HG03457 (cell line): ENCODE measurements at regions not wholly inside any gene's neighbourhood (a gene's known extent, or its start where the extent isn't known, plus 50 kb on each side); places are given as distances from the start of the nearest gene placed in this dataset.

Experiments used
- ATAC-seq: cut with Tn5 transposase; IDR thresholded peaks from one replicate; pipeline ENCODE4 v1.9.1; 2021; ENCODE audit warnings: moderate number of reproducible peaks; ENCODE audit not compliant: unreplicated experiment

DNA sequence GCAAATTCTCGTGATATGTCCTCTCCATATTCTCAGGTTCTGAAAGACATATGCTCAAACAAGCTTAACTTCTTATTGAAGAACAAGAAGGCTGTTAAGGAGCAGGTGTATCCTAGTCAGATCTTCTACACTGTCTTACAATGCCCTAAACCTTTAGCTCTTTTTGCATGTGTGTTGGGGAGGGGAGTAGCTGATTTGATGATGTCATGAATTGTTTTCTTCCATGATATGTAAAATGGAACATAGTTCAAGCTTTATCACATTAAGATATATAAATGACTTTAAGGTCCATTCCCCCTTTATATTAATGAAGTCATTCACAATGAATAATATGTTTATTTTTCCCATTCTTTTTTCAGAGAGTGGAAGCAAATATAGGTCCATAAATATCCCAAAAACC, 332.5 kb upstream of the FAM241A start:
- no peak for ATAC-seq

DNA sequence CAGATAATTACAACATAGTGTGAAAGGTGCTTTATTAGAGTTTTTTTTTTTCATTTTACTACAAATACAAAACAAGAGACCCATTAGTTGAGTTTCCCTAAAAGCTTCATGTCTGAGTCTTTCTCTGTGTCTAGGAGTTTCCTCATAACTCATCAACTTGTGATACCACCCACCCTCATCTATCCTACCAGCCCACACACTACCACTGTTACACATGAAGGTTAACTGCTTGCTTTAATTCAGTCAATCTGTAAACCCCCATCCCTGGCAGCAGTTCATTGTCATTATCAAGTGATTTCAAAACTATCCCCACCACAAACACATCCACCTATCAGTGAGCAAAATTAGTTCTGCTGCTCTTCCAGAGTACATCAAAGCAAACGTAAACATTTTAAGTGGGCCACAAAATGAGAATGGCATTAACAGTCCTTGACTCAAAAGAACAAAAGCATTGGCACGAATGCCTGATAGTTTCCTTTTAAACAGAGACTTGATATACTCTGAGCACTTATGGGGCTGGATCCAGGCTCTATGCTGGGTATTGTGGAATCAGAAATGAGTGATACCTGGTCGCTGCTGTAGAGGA, 331.6 kb upstream of the FAM241A start:
- ATAC-seq: no peak

DNA sequence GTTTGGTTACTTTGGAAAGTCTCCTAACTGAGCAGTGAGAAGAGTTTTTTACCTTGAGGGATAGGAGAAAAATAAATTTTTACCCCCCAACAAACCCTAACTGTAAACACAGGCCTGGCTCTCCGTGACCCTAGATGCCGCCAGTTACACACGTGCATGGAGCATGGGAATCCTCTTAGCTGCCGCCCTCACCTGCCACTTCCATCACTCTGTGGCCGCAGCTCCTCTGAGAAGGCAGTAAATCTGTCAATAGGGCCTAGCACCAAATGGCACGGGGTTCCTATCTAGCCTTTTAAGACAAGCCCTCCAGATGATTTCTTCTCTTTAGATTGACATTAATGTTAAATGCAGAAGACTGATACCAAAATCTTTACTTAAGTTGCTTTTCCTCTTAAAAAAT, 330.3 kb upstream of the FAM241A start:
- ATAC-seq: no peak

DNA sequence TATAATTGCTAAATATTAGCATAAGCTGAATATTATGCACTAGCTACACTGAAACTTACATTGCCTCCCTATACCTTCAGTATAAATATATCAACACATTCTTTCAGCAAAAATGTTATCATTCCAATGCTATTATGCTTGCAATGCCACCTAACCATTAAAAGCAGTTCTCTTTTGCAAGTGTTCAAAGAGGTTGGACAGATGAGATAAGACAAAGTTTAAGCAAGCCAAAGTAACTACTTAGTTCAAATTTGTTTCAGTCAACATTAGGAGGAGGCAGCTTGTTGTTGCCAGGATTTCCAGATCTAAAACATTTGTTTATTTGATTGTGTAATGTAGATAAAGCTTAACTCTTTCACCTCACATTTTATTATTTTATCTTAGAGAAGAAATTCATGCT, 323.9 kb upstream of the FAM241A start:
- no peak for ATAC-seq

DNA sequence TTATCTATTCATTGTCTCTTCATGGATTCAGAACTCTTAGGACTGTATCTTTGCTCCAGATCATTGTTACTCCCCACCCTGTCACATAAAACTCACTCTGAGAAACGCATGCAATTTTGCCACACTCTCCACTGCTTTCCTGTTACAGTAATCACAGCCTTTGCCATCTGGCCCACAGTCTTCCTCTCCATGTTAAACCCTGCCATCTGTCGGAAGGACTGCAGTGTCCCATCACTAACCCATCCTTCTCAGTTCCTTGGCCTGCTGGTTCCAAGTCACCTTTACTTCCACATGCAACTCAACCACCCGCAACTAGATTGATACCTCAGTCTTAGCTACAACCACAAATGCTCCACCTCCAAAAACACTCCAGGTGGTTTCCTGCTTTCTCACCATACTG, 308.7 kb upstream of the FAM241A start:
- ATAC-seq: no peak

DNA sequence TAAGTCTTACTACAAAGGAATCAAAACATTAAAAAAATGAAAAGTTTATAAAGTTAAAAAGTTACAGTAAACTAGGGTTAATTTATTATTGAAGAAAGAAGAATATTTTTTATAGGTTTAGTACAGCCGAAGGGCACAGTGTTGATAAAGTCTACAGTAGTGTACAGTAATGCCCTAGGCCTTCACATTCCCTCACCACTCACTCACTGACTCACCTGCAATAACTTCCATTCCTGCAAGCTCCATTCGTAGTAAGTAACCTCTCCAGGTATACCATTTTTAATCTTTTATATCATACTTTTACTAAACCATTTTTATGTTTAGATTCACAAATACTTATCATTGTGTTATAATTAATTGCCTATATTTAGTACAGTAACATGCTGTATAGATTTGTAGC, 307.5 kb upstream of the FAM241A start:
- no peak for ATAC-seq

DNA sequence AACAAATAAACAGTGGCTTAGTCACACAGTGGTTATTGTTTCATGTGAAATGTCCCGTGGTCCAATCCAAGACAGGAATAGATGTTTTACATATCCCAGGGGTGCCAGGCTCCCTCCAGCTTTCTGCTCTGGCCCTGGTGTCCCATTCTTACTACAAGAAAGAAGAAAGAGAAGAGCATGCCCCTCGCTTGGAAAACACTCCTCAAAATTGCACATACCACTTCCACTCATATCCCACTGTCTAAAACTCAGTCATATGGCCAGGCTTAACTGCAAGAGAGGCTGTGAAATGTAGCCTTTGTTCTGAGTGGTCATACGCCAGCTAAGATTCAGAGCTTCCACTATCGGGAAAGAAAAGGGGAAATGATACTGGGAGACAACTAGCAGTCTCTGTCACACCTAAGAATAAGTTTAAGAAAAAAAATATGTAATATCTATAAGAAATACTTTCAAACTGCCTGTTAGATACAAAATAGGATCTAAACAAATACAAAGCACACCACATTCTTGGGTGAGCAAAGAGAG, 306.8 kb upstream of the FAM241A start:
- no peak for ATAC-seq

DNA sequence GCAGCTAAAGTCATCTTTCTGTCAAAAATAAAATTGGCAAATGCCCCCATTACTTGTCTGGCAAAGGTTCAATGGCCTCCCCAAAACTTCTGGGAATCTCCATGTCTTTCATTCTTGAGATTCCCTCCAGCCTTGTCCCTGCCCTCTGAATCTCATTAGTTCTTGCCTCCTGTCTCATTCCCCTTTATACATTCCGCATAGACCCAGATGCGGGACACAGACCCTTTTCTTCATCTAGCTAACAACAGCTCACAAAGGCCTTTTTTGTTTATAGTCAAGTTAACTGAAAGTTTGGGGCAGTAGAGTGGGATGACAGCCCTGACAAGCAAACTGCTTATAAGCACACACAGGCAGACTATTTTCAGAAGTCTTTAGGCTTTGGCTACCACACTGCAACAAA, 306.1 kb upstream of the FAM241A start:
- no peak for ATAC-seq

DNA sequence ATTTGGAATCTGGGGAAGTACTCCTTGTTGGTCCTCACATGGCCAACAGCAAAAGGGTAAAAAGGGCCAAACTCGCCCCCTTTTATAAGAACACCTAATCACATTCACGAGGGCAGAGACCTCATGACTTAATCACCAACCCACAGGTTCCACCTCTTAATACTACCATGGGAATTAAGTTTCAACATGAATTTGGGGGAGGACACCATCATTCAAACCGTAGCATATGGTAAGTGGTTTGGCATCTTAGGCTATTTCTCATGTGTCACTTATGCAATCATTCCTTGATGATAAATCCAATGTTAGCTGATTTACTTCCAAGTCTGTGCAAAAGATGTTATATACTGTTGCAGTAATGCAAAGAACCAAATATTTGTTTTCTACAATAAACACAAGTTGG, 302.9 kb upstream of the FAM241A start:
- ATAC-seq: no peak

DNA sequence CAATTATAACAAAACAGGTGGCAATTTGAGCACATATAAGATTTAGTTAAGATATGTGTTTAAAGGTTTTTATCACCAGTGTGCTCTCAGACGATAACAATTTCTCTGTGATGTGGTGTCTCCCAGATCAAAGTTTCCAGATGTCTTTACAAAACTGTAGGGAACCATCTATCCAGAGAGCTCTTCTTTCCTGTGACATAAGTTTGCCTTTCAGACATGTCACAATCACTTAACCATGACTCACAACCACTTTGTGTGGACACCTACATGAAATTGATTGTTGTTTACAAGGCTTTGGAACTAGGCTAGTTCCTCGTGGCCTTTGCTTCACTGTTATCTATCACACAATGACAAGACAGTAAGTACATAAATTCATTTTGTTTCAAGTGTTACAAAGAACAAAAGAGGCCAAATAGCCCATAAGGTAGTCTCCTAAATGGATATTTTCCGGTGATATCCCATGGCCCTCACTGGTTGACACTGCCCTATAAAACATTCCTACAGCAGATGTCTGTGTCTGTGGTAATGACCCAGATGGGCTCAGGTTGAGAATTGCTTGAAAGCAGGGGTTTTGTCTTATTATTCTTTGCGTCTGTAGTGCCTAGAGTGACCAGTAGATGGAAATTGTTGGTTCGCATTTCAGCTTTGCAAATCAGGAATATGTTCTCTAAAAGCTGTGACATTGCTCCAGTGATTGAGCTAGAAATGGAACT, 297.8 kb upstream of the FAM241A start:
- no peak for ATAC-seq

DNA sequence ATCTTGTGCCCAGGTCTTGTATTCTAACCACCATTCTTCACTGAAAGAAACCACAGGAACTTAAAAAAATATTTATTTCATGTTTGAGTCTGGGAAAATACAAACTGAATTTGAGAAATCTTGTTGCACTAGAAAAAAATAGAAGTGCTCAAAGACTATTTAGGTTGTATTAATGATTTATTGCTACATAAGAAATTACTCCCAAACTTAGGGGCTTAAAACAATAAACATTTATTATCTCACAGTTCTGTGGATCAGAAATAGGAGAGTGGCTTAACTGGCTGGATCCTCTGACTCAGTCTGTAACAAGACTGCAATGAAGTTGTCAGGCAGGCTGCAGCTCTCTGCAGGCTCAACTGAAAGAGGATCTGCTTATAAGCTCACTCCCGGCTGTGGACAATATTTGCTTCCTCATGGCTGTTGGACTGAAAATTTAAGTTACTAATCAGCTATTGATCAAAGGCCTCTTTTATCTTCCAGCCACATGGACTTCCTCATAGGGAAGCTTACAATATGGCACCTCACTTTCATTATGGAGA, 295.4 kb upstream of the FAM241A start:
- ATAC-seq: no peak

DNA sequence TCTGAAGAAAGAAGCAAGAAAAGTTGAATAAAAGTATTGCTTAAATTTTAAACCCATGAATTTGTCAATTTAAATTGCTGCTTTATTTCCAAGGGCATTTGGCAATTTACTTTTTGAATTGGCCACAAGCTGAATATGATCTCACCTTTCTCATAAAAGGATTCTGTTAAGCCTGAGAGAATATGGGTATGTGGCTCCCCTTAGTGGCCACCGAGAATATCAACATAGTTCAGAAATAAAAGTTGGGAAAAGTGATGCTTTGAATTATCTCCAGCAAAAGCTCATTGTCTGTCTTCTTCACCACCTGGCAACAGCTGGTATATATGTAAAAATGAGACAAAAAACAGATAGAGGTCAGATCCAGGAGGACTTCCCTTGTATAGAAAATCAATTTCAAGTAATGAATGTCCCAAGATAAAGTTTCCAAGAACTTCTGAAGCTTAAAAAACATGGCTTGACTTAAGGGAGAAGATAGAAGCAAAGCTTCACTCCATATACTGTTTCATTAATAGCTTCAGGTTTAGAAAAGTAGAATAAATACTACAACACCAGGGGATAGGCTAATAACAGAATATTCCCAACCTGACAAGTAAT, 290.7 kb upstream of the FAM241A start:
- ATAC-seq: peak; percentile 79

DNA sequence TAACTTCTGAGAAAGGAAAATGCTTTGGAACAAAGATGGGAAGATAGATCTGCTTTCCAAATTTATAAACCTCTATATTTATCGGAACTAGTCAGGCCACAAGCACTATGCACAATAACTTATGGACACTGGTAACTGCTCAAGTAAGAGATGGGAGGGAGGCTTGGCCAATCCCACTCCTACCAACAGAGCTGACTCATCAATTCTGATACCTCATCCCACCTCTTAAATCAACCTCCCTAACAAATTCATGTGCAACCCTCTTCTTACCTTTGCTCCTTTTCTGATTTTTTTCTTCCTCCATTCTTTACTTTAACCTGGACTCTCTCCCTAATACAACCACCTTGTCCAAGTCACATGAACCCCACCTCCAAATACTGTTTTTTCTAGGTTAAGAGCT, 289.9 kb upstream of the FAM241A start:
- no peak for ATAC-seq

DNA sequence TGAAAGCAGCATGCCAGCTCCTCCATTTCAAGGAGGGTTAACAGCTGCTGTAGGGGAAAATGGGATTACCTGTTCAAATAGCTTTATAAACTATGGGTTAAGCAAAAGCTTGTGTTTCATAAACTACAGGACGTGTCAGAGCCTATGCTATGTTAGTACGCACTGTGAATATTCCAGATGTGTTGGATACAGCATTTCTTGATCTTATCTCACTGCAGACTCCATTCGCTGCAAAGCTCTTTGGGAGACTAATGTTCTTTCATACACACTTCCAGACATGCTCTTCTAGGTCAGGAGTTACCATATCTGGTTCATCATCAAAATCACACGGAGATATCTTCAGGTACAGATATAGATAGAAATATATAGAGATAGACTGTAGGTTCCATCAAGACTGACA, 281.2 kb upstream of the FAM241A start:
- ATAC-seq: no peak

DNA sequence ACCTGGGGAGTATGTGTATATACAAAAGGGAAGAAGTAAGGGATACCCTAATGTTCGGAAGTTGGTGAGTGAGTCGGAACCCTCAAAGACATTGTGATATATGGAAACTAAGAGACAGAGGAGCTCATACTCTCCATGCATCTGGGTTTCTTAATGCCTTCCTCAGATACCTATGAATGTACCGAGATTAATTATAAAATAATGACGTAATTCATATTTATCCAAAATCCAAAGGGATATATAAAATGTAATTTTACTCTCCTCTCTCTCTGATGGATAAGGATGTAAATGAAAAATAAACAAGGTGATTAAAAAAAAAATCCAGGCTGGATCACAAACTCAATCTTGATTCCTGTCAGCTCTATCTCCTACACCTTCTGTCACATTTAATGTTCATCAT, 275.9 kb upstream of the FAM241A start:
- no peak for ATAC-seq

DNA sequence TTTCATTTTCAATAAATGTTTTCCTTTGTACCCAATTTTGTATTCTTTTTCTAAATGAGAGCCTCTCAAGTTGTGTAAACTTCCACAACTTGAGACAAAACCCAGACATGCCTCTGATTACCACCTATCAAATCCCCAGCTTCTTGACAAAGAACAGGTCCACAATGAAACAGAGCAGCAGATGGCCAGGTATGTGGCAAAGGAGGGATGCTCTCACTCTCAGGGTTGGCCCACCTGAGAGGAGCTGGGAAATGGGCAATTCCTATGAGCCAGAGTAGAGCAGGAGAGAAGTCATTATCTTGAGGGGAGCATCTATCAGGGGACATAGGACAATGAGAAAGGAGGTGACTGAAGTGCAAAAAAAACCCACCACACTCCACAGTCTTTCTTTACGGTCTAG, 273.5 kb upstream of the FAM241A start:
- no peak for ATAC-seq

DNA sequence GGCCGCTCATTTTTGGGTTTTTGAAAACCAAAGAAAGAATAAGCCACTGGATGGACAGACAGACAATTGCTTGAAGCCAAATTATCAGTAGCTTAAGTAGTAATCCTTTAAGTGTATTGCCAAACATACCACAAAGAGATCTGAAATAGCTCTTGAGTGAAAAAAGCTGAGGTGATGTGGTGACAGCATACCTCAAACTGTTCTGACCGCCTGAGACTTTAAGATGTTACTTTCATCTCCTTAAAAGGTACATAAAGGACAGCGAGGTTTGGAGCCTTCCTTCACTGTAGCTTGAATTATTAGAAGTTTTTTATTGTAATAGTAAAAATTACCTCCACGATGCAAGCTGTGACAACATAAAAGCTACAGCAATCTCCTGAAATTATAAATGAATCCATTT, 271.5 kb upstream of the FAM241A start:
- ATAC-seq: no peak

DNA sequence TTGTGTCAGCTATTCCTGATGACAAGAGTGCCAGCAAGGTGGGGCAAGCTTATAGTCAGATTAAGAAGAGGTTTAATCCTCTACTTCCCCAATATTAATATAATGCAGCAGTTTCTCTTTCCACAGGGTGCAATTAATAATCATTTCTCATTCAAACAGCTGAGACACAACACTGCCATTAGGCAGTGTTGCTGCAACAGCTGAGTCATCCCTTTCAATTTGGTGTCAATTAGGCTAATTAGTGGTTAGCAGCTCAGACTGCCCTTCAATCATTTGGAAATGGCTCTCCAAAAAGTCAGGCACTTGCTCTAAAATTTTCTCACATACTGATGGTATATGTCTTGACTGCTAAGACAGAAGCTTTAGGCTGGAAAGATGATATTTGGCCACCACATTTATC, 265.7 kb upstream of the FAM241A start:
- ATAC-seq: no peak

DNA sequence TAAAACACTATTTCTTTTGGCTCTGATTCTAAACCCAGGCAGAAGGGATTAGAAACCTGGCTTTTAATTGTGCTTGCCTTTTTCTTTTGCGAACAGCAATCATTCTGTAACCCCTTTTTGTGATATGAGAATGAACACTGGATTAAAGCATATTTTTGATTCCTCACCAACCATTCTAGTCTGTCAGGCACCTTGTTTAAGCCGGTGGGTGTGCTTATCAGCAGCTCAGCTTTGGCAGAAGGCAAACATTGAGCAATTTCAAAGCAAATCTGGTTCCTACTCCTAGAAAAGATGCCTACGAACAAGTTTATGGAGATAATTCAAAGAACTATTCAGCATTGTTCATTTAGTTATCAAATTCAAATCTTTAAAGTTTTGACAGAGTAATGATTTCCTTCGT, 265.1 kb upstream of the FAM241A start:
- ATAC-seq: no peak

DNA sequence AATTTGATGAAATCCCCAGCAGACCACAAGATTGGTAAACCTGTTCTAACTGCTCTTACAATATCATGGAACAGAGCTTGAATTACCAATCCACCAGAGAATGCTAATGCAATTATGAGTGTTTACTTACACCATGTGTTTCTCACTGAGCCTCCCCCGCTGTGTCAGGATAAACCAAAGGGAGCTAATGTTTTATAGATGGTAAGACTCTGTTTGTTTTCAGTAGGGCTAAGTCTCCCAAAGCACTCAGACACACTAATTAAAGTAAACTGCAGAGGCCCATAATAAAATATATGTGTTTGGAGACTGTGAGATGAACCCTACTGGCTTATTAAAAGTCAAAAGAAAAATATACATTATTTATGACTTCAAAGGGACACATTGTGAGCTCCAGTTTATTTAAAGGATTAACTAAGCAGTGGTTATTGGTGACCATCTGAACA, 261.7 kb upstream of the FAM241A start:
- ATAC-seq: no peak

DNA sequence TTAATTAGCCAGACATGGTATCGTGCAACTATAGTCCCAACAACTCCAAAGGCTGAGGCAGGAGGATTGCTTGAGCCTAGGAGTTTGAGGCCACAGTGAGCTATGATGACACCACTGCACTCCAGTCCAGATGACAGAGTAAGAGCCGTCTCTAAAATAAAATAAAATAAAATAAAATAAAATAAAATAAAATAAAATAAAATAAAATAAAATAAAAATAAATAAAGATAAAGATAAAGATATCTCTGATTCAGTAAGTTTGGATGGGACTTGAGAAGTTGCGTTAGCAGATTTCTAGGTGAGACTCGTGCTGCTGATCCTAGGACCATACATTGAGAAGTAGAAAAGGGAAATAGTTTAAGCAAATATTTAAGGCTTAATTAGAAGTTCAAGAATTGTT, 254.8 kb upstream of the FAM241A start:
- no peak for ATAC-seq

DNA sequence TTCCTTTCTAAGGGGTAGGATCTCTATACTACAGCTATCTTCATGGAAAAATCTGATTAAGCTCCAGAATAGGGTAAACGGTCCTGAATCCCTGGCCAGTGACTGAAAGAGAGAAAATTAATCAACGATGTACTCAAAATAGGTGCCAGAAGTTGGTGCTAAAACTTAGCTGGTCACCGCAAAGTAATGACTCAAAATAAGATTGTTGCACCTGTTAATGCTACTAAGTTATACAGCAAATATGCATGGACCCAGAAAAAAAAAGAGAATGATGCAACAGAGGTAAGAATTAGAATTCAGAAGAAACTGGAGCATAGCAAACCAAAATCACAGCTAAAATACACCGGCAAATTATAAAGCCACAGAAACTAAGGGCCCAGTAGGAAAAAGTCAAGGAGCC, 239.7 kb upstream of the FAM241A start:
- ATAC-seq: no peak
